HG02798 (cell line): ENCODE measurements at regions not wholly inside any gene's neighbourhood (a gene's known extent, or its start where the extent isn't known, plus 50 kb on each side); places are given as distances from the start of the nearest gene placed in this dataset.
"Not testable (repeated sequence)": the region's sequence is repeated elsewhere in the genome, so short reads cannot be mapped to it uniquely, and the experiment has no call there.

ENCODE experiments used
- ATAC-seq: cut with Tn5 transposase; IDR thresholded peaks from one replicate; pipeline ENCODE4 v1.9.1; 2021; ENCODE audit warnings: mild to moderate bottlenecking; ENCODE audit not compliant: unreplicated experiment, poor library complexity

DNA sequence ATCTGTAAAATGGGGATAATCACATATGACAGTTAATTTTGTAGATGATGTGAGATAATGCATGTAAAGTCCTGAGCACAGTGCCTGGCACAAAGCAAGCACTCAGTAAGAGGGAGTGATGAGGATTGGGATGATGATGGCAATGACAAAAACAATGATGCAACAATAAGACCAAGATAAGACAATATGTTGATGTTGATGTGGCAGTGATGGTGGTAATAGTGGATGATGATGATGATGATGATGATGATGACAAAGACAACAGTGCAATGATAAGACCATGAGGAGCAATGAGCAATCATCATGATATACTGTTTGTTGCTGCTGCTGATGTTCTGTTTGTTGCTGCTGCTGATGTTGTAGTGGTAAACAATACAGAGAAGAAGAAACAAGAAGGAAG, 344.1 kb downstream of the NPIPA8 start:
- ATAC-seq, result no peak

DNA sequence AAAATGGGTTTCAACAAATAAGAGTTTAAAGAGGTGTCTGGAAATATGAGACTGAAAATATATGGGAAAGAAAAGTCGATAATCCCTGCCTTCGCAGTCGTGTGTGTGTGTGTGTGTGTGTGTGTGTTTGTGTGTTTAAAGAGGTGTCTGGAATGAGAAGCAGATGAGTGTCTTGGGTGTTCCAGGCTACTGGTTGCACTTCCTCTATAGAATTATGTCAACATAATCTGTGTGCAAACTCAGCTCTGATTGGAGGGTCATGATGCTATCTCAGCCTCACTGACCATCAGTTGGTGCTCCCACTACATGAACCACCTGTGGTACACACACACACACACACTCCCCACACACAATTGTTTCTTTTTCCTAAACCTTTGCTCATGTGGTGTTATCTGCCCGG, 347.3 kb downstream of the NPIPA8 start:
- ATAC-seq, result no peak

DNA sequence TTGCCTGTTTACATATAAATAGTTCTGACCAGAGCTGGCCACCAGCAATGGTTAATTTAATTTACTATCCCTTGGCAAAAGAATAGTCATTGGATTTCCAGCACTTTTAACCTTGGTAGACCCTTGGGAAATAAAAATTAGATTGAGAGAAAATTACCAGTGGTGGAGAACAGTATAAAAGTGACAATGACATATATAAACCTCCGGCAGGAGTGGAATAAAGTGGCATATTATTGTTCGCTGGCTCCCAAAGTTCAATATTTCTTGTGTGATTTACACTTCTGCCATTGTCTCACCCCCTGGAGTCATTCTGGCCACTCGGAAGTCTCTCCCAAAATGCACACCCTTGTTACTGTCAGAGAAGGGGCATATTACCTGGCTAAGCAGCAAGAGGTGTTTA, 347.7 kb downstream of the NPIPA8 start:
- ATAC-seq, result no peak

DNA sequence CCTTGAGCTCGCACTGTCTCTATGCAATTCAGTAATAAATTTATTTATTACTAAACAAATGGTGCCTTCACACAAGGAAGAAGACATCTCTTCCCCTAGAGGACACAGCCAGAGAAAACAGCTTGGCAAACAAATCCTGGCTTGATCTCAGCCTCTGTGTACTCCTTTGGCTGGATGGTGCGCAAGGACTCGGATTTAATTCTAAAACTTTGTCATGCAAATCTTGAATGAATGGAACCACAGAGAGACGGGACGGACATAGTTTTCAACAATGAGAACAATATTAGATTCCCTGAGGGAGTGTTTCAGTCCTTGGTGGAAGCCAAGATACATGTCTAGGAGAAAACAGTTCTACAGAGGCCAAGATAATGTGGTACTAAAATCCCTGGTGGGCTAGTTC, 349.5 kb downstream of the NPIPA8 start:
- no peak for ATAC-seq

DNA sequence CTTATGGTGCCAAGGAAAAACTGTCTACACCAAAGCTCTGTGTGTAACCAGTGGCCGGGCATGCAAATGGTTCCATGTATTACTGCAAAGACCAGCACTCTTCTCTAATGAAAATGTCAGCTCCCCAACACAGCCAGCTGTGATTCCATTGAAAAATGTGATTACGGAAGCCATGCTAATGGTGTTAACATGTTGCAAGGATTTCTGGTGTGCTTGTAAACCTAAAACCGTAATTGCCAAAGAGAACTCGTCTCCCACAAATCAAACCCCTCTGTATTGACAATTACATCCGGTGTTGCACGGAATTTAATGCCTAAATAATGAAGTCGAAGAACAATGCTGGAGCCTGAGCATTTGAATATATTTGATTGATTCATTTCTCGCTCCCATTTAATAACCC, 351.7 kb downstream of the NPIPA8 start:
- no peak for ATAC-seq

DNA sequence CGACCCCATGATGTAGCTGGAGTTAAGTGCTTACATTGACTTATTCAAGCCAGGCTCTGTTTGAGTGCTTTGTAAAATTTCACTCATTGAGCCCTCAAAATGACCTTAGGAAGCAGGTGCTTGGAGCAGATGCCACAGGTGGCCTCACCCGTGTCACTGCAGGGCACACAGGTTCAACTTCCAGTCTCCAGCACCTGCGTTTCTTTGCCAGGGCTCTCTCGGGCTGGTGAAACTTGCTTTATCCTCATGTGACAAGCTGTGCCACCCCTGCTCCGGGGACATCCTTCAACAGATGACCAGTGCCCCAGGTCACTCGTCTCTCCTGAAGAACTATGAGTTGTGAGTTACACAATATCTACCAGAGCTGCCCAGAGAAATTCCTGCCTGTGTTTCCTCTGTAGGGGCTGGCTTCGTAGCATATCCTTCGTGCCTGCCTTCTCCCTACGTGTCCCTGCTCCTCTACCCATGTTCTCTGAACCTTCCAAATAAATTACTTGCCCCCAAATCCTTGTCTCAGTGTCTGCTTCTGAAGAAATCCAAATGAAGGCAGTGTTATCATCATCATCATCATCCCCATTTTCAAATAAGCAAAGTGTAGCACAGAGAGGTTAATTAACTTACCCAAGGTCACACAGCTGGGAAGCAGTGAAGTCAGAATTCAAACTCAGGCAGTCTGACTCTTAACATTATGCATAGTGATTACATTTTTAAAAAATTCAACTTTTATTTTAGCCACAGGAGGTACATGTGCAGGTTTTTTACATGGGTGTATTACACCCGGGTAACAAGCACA, 352.5 kb downstream of the NPIPA8 start:
- ATAC-seq, result no peak

DNA sequence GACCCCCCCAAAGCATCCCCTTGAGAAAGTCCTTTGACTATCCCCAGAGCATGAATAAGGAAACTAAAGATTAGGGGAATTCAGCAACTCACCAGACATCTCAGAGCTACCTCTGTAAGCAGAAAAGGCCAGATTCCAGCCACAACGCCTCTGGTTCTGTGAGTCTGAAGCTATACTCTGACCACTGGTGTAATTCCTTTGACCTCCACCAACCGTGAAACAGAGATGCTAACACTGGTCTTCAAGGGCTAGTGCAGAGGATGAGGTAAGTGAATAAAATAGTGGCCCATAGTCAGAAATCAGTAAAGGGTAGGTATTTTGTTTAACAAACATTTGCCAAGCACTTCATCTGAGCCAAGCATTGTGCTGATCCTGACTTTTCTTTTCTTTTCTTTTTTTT, 353.4 kb downstream of the NPIPA8 start:
- ATAC-seq, result no peak

DNA sequence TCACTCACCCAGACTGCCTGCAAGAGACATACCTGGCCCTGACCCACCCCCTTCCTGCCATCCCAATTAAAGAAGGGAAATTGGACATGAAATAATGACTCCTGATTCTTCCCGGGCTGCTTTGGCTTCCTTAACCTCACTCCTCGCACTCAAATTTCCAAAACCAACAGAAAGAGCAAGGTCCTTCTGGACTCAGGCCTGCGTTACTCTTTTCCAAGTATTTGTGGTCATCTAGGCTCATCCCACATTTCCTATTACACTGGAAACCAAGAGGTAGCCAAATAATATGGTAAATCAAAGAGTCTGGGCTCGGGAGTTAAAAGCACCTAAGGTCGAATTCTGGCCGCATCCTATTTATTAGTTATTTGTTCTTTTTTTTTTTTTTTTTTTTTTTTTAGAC, 359.3 kb downstream of the NPIPA8 start:
- no peak for ATAC-seq

DNA sequence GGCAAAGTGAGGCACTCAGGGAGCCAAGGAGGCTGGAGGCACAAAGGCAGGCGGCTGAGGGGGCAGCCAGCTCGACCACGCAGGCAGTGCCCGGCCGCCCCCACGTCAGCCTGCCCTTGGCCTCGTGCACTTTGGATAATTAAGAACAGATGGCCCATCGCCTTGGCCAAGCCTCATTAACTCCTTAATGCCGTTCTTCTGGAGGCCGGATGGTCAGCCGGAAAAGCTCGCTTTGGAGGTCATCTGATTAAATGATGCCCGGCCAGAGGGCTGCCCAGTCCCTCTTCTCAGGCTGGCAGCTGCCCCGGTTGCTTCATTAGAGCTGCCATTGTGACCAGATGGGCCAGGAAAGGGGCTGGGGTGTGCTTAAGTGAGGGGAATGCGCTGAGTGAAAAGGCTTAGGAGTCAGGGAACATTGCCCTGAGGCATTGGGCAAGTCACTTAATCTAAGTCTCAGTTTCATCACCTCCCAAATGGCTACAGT, 364.0 kb downstream of the NPIPA8 start:
- ATAC-seq, result no peak

DNA sequence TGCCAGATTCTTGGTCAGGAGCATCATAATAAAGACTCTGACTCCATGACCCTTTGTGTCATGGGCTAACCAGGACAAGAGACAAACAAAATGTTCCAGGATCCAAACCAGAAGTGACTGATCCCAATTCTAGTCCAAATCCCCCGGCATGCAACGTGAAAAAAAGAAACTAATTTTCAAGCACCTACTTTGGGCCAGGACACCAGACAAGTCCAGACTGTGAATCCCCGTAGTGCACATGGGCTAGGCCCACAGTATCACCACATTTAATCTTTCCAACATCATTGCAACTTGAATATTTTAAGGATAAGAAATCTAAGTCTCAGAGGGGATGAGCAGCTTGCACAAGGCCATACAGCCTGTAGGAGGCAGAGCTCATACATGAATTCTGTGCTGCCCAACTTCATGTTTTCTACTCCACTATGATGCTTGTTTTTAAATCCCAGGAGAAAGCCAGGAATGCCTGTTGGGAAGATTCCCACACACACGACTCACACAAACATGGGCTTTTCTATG, 365.7 kb downstream of the NPIPA8 start:
- no peak for ATAC-seq

DNA sequence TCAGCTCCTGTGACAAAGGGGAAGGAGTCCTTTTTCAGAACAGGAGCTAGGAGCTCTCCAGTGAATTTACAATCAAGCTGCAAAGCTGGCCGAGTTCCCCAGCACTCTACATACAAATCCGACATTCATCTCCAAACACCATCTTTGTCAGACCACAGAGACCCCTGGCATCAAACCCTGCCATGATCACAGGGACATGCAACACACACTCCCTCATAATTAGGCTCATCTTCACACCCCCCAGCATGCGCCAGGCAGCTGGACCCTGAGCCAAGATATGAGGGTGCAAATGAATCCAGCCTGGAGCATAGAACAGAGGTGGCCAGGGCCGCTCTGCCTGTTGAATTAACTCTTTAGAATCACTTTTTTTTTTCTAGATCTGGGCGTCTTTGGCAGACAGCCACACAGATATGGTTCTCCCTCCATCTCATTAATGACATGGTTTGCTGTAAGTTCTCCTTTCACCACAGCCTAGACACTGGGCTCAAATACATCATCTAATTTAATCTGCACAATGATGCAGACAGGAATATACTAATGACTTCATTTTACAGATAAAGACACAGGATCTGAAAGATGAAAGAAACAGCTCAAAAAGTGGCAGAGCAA, 366.3 kb downstream of the NPIPA8 start:
- ATAC-seq, result no peak

DNA sequence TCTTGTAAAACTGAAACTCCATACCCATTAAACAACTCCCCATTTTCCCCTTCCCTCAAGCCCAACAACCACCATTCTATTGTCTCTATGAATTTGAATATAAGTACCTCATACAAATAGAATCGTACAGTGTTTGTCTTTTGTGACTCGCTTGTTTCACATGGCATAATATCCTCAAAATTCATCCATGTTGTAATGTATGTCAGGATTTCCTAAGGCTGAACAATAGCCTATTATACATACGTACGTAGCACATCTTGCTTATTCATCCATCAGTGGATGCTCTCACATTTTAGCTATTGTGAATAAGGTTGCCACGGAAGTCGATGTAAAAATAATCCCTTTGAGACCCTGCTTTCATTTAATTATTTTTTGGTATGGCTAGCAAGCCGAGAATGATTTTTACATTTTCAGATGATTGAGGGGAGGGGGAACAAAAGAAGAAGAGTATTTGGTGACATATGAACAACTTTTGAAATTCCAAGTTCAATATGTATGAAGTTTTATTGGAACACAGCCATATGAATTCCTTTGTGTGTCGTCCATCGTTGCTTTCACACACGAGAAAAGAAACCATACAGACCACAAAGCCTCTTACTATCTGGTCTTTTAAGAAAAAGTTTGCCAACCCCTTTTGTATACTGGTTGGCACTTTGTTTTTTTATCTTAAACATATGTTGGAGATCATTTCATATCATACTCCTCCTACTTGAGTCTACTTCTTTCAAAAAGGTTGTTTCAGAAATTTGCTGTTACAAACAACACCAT, 371.2 kb downstream of the NPIPA8 start:
- no peak for ATAC-seq

DNA sequence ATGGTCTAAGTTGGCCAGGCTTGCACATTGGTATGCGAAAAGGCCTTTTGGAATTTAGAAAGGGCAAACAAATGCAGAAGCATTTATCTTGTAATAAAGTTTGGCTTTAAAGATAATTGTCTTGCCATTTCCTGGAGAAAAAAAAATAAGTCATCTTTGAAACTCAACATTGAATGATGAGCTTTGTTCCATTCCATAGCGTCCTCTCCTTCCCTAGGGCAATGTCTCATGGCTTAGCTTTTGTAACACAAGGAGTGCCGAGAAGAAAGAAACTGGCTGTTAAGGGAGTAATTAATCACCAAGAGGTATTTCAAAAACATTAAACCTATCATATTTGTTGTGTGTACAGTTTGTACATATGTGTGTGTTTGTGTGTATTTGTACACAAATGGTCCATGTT, 372.3 kb downstream of the NPIPA8 start:
- no peak for ATAC-seq

DNA sequence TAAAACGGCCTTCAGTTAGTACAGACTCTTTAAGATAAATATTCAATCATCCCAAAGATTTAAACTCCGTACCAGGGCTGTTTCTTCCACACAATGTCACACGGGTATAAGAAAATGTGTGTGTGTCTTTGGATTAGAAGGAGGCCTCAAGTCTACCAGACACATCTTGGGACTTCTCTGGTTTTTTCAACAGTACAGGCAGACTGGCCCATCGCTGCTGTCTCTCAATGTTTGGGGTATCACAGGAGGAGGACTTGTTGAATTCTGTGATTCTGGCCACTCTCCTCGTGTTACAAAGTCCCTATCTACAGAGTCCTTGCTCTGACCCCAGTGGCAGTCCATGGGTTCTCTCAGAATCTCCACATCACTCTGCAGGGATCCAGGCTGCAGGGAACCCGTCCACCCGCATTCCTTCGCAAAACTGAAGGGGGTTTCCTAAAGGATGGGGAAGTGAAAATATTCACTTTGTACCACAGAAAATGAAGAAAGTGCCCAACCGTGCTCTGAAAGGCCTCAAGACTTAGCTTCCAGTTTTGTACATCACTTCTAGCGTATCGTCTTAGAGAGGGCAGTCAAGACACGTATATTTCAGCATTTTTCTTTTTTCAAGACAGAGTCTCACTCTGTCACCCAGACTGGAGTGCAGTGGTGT, 373.2 kb downstream of the NPIPA8 start:
- ATAC-seq, result peak; percentile 39

DNA sequence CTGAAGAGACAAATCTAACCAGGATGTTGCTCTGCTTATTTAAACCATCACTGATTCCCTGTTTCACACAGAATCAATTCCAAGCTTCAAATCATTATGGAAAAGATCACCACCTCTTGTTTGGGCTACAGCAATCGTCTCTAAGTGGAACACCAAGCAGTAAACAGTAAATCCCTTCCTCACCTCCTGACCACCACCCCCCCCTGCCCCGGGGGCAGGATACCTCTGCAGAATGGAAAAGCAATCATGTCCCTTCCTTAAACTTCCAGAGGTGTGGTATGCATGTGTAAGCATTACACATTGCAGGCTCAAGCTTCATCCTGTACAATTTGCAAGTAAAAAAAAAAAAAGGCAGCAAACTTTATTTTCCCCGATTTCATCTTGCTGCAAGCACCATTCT, 373.8 kb downstream of the NPIPA8 start:
- no peak for ATAC-seq

DNA sequence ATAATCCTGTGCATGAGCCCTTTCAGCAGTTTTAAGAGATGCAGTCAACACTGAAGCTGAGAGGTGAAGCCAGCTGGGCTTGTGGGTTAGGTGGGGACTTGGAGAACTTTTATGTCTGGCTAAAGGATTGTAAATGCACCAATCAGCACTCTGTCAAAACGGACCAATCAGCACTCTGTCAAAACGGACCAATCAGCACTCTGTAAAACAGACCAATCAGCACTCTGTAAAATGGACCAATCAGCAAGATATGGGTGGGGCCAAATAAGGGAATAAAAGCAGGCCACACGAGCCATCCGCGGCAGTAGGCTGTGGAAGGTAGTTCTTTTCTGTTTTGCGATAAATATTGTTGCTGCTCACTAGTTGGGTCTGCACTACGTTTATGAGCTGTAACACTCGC, 374.7 kb downstream of the NPIPA8 start:
- ATAC-seq, result not testable (repeated sequence)

DNA sequence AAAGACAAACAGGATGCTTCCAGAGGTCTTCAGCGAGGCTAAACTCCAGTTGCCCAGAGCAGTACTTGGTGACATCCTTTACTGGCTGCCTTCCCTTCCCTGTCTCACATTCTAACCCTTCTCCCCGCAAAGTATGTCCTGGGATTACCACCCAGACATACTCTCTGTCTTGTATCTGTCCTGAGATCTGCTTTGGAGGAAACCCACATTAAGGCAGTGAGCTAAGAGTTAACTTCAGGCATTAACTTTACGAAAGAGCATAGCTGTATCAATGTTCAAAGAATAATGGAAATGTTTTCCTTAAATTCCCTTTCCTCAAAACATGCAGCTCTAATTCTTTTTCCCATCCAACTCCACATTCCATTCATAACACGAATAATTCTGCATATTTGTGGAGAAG, 385.2 kb downstream of the NPIPA8 start:
- ATAC-seq, result no peak

DNA sequence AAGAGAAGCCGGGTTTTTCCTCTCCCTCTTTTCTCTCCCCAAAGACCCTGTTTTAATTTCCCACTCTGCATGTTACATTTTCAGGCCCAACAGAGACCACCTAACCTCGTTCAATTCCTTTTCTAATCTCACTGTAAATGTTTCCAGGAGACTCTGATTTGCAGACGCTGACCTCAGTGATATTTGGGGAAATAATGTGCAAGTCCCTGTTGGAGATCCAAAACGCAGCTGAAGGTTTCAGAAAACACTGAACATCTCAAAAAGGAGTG, 386.6 kb downstream of the NPIPA8 start:
- ATAC-seq, result no peak

DNA sequence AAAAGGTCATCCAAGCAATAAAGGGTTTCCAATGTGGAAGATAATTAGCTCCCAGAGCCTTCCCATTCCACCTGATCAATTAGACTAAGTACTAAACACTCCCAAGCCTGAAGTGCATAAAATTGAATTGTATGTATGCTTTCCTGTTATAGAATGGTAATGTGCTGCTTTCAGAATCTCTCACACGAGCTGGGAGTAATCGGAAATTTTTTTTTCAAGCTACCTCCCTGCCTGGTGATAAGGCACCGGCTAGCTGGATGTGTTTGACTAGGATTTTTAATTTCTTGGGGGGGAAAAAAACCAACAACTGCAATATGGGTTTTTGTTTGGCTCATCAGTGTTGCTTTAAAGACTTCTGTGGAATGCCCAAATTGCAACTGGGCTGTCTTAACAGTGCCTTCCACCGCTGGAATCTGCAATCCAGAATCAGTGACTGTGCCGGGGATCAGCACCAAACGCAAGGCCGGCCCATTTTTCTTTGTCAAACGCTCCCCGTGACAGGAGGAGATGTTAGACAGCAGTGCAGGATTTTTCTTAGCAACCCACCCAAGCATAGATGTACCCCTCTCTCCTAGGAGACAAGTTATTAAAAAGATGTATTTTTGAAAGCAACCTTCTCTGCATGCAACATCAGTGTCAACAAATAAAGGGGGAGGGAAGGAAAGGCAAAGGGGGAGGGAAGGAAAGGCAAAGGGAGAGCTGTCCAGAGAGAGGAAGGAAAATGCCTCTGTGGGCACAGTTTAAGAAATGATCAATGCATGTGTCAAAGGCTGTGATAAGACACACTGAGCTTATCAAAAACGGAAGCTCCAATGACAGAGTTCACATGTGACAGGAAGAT, 387.2 kb downstream of the NPIPA8 start:
- ATAC-seq, result no peak

DNA sequence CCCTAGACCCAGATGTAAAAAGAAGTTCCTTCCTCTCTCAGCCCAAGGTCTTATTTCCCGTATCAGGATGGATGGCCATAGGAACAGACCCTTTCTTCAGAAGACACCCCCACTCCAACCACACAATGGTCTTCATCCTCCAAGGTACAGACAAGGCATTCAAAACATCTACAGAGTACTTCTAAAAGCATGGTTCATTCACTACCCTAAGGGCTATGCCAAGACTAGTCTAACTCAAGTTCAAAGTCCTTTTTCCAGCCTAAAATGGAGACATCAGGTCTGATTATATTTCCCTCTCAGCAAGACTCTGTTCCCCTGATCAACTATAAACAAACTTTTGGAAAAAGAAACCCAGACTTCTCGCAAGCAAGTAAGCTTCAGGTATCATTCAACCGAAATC, 388.9 kb downstream of the NPIPA8 start:
- ATAC-seq, result no peak
